ENCODE measurements at regions not wholly inside any gene's neighbourhood (a gene's known extent, or its start where the extent isn't known, plus 50 kb on each side); places are given as distances from the start of the nearest gene placed in this dataset.

- TF ChIP-seq CHD7 (IDR thresholded peaks at IDR 0.05; ENCODE audit: insufficient replicate concordance, low read length) = no peak
- no peak for TF ChIP-seq USF2 (IDR thresholded peaks at IDR 0.05; ENCODE audit: low read length)
- TF ChIP-seq TAF7 (optimal IDR thresholded peaks at IDR 0.05; ENCODE audit: borderline replicate concordance, low read depth, low read length) = no peak
- no peak for TF ChIP-seq RXRA (IDR thresholded peaks at IDR 0.05; ENCODE audit: insufficient read depth, low read depth, low read length)
Measured at GRCh38 chr20:39853050-39853449, 836.0 kb downstream of the MAFB start (continued).
